ENCODE measurements at regions not wholly inside any gene's neighbourhood (a gene's known extent, or its start where the extent isn't known, plus 50 kb on each side); places are given as distances from the start of the nearest gene placed in this dataset.
"Not testable (repeated sequence)": the region's sequence is repeated elsewhere in the genome, so short reads cannot be mapped to it uniquely, and the experiment has no call there.

- no peak overlapping the region for H3K4me3 ChIP-seq (replicated peaks; ENCODE audit: low read depth, low read length)
- no peak for TF ChIP-seq CTCF (IDR thresholded peaks at IDR 0.05; ENCODE audit: low read length, missing control alignments)
- no peak for DNase-seq (ENCODE audit: low read depth)
Measured at GRCh38 chrX:121356139-121356849, 308.9 kb downstream of the GLUD2 start.

GRCh38 chrX:121356850-121357171 is 309.4 kb downstream of the GLUD2 start:
- no peak overlapping the region for H3K4me3 ChIP-seq (replicated peaks; ENCODE audit: low read depth, low read length)
- no peak for TF ChIP-seq CTCF (IDR thresholded peaks at IDR 0.05; ENCODE audit: low read length, missing control alignments)
- no peak for DNase-seq (ENCODE audit: low read depth)

GRCh38 chrX:121360280-121360679 is 312.9 kb downstream of the GLUD2 start:
- TF ChIP-seq CTCF (IDR thresholded peaks at IDR 0.05; ENCODE audit: low read length, missing control alignments), result no peak
- no peak overlapping the region for H3K4me3 ChIP-seq (replicated peaks; ENCODE audit: low read depth, low read length)
- DNase-seq (ENCODE audit: low read depth), result no peak

GRCh38 chrX:121365572-121366161 is 318.3 kb downstream of the GLUD2 start:
- DNase-seq (ENCODE audit: low read depth), result no peak
- TF ChIP-seq CTCF (IDR thresholded peaks at IDR 0.05; ENCODE audit: low read length, missing control alignments), result no peak

GRCh38 chrX:121374471-121374870 is 327.1 kb downstream of the GLUD2 start:
- no peak for DNase-seq (ENCODE audit: low read depth)
- H3K4me3 ChIP-seq (replicated peaks; ENCODE audit: low read depth, low read length), result no peak overlapping the region
- TF ChIP-seq CTCF (IDR thresholded peaks at IDR 0.05; ENCODE audit: low read length, missing control alignments), result no peak

More at GRCh38 chrX:121365572-121366161, 318.3 kb downstream of the GLUD2 start:
- H3K4me3 ChIP-seq (replicated peaks; ENCODE audit: low read depth, low read length), result no peak overlapping the region

GRCh38 chrX:121381915-121382314 is 334.5 kb downstream of the GLUD2 start:
- DNase-seq (ENCODE audit: low read depth); H3K4me3 ChIP-seq (replicated peaks; ENCODE audit: low read depth, low read length): not testable (repeated sequence)

- TF ChIP-seq CTCF (IDR thresholded peaks at IDR 0.05; ENCODE audit: low read length, missing control alignments), result no peak
- H3K4me3 ChIP-seq (replicated peaks; ENCODE audit: low read depth, low read length), result no peak overlapping the region
- DNase-seq (ENCODE audit: low read depth), result peak; percentile 0
Measured at GRCh38 chrX:121389976-121390714, 342.7 kb downstream of the GLUD2 start.

Data from fibroblast of pulmonary artery (primary cell).